DOHH2 (cell line): ENCODE measurements at regions not wholly inside any gene's neighbourhood (a gene's known extent, or its start where the extent isn't known, plus 50 kb on each side); places are given as distances from the start of the nearest gene placed in this dataset.

Experiments used
- EZH2phosphoT487 ChIP-seq: fragments of 200-600 bp; sonication (generic); IDR thresholded peaks from 2 replicates; pipeline ENCODE4 v1.6.1; 2017; ENCODE audit warnings: borderline replicate concordance, mild to moderate bottlenecking, antibody characterized with exemption, low read length, moderate library complexity, mixed read lengths
- TF ChIP-seq, protein P1 (sequence below): fragments of 200-600 bp; sonication (generic); IDR thresholded peaks from one replicate; pipeline ENCODE4 v1.5.1; 2014; ENCODE audit warnings: antibody characterized with exemption, mild to moderate bottlenecking, low read depth, low read length; ENCODE audit not compliant: poor library complexity, severe bottlenecking

DNA sequence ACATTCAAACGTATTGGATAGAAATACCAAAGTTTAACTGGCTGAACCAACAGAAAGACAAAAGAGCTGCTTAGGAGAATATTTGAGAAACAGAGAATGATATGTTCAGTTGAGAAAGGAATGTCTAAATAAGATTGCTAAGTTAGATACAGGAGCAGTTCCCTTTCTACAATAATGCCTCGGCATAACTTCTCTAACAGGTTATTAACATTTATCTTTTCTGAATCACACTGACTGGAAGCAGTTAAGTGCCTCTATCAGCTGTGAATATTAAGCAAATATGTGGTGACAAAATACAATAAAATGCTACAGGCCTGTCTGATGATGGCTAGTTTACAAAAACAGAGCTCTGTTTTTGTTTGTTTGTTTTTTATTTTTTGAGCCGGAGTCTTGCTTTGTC lies 121.9 kb downstream of the KCNK1 start:
- TF ChIP-seq, protein P1, sequence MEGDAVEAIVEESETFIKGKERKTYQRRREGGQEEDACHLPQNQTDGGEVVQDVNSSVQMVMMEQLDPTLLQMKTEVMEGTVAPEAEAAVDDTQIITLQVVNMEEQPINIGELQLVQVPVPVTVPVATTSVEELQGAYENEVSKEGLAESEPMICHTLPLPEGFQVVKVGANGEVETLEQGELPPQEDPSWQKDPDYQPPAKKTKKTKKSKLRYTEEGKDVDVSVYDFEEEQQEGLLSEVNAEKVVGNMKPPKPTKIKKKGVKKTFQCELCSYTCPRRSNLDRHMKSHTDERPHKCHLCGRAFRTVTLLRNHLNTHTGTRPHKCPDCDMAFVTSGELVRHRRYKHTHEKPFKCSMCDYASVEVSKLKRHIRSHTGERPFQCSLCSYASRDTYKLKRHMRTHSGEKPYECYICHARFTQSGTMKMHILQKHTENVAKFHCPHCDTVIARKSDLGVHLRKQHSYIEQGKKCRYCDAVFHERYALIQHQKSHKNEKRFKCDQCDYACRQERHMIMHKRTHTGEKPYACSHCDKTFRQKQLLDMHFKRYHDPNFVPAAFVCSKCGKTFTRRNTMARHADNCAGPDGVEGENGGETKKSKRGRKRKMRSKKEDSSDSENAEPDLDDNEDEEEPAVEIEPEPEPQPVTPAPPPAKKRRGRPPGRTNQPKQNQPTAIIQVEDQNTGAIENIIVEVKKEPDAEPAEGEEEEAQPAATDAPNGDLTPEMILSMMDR = no peak
- TF ChIP-seq EZH2phosphoT487 = no peak
